ENCODE measurements at regions not wholly inside any gene's neighbourhood (a gene's known extent, or its start where the extent isn't known, plus 50 kb on each side); places are given as distances from the start of the nearest gene placed in this dataset.

DNA sequence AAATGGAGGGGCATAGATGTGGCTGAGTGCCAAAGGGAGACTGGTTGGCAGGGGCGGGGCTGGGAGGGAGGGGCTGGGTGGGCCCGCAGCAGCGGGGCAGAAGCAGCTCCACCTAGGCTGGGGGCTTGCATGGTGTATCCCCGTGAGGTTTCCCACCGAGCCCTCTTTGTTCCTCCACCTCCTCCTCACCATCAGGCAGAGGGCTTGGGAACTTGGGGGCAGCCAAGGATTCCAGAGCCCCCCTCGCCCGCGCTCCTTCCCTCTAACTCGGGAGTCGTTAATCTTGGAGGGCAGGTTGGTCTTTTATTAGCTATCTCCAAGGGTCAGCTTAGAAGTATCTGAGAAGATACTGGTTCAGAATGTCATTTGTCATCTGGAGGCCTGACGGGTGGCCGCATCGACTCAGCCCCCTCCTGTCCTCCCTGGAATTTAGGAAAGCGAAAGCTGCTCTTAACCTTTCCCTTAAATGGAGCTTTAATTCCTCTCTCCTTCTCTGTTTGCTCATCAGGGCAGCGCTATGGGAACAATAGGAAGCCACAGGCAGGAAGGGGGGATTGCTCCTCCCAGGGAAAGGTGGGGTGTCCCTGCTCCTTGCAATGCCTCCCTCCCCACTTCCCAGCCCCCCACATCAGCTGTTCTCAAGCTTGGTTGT is 274.3 kb upstream of the XYLT1 start:
- no peak for ATAC-seq
- 12% methylated on average over 14 of the region's 15 CpGs for WGBS (ENCODE audit: missing lambda C conversion rate)

DNA sequence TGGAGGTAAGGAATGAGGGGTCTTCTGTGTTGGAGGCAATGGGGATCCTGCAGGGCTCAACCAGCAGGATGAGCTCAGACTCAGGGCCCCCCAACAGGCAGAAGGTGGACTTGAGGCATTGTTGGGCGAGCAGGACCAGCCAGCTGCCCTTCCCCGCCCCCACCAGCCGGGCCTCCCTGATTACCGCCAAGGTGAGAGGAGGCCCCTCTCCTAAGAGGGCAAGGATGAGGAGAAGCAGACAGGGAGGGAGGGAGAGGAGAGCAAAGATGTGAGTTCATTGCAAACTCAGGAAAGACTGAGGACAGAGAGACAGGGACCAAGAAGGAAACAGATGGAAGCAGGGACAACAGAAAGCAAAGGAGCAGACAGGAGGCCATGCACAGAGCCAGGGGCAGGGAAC is 272.8 kb upstream of the XYLT1 start:
- POLR2A ChIA-PET, result no interaction called here
- H3K9me3 ChIP-seq, result no peaks in the 10 kb centered on the region
- no peak for DNase-seq (ENCODE audit: low read depth in 1 of 2, low spot score in 1 of 2)
- no peaks in the 10 kb centered on the region for H3K4me1 ChIP-seq
- no peak for TF ChIP-seq ZC3H11A (IDR thresholded peaks at IDR 0.05)
- no peak for TF ChIP-seq HOXA7 (CRISPR knock-in tag; IDR thresholded peaks at IDR 0.05)
- no peak for TF ChIP-seq HOXB5 (CRISPR knock-in tag; IDR thresholded peaks at IDR 0.05)
- TF ChIP-seq, protein P1, sequence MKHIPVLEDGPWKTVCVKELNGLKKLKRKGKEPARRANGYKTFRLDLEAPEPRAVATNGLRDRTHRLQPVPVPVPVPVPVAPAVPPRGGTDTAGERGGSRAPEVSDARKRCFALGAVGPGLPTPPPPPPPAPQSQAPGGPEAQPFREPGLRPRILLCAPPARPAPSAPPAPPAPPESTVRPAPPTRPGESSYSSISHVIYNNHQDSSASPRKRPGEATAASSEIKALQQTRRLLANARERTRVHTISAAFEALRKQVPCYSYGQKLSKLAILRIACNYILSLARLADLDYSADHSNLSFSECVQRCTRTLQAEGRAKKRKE (CRISPR knock-in tag; IDR thresholded peaks at IDR 0.05; ENCODE audit: low read depth), result no peak
- no peak for TF ChIP-seq MAZ (IDR thresholded peaks at IDR 0.05; ENCODE audit: borderline replicate concordance, low read depth, low read length)
- no peak for TF ChIP-seq RAD21 (conservative IDR thresholded peaks at IDR 0.05 in 1 of 2, IDR thresholded peaks at IDR 0.05 in 1 of 2)
- no peak for TF ChIP-seq BHLHE40 (IDR thresholded peaks at IDR 0.05; ENCODE audit: low read depth, low read length)
- no peak for TF ChIP-seq CBX2 (IDR thresholded peaks at IDR 0.05; ENCODE audit: borderline replicate concordance, low read depth)
- TF ChIP-seq, protein P2, sequence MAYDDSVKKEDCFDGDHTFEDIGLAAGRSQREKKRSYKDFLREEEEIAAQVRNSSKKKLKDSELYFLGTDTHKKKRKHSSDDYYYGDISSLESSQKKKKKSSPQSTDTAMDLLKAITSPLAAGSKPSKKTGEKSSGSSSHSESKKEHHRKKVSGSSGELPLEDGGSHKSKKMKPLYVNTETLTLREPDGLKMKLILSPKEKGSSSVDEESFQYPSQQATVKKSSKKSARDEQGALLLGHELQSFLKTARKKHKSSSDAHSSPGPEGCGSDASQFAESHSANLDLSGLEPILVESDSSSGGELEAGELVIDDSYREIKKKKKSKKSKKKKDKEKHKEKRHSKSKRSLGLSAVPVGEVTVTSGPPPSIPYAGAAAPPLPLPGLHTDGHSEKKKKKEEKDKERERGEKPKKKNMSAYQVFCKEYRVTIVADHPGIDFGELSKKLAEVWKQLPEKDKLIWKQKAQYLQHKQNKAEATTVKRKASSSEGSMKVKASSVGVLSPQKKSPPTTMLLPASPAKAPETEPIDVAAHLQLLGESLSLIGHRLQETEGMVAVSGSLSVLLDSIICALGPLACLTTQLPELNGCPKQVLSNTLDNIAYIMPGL (CRISPR knock-in tag; IDR thresholded peaks at IDR 0.05; ENCODE audit: borderline replicate concordance), result no peak
- no peak for TF ChIP-seq SREBF2 (IDR thresholded peaks at IDR 0.05)
- TF ChIP-seq, protein P3, sequence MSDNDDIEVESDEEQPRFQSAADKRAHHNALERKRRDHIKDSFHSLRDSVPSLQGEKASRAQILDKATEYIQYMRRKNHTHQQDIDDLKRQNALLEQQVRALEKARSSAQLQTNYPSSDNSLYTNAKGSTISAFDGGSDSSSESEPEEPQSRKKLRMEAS (IDR thresholded peaks at IDR 0.05), result no peak
- TF ChIP-seq JUN (IDR thresholded peaks at IDR 0.05), result no peak
- no peak for TF ChIP-seq KDM1A (IDR thresholded peaks at IDR 0.05; ENCODE audit: low read depth)
- TF ChIP-seq FOSL2 (IDR thresholded peaks at IDR 0.05), result no peak
- TF ChIP-seq FOSL2 (CRISPR knock-in tag; IDR thresholded peaks at IDR 0.05), result no peak
- TF ChIP-seq EHMT2 (IDR thresholded peaks at IDR 0.05; ENCODE audit: low read depth), result no peak
- TF ChIP-seq TP53 (CRISPR knock-in tag; IDR thresholded peaks at IDR 0.05), result no peak
- TF ChIP-seq RARB (CRISPR knock-in tag; IDR thresholded peaks at IDR 0.05), result no peak
- no peak overlapping the region for H3K27ac ChIP-seq
- no peak overlapping the region for H3K4me3 ChIP-seq
- no peak for FAIRE-seq
- WGBS (ENCODE audit: missing lambda C conversion rate), result 63% methylated on average over 4 of the region's 4 CpGs
- no peak overlapping the region for H3K4me2 ChIP-seq
- ATAC-seq, result no peak
- CTCF ChIA-PET, result interaction anchor here (0.8 kb wide), 1 partner anchor 187 kb away, joined by 3 read pairs; no protein-coding TSS in a partner anchor

More for the DNA sequence above, 274.3 kb upstream of the XYLT1 start:
- no peak for TF ChIP-seq CBX2 (IDR thresholded peaks at IDR 0.05; ENCODE audit: borderline replicate concordance, low read depth)
- no peak for TF ChIP-seq HDAC2 (IDR thresholded peaks at IDR 0.05)
- no peak for TF ChIP-seq MYC (IDR thresholded peaks at IDR 0.05; ENCODE audit: borderline replicate concordance, low read length)
- no peak for TF ChIP-seq EP300 (IDR thresholded peaks at IDR 0.05)
- no peak for TF ChIP-seq ESRRA (IDR thresholded peaks at IDR 0.05; ENCODE audit: borderline replicate concordance, low read length)
- TF ChIP-seq ZNF302 (CRISPR knock-in tag; IDR thresholded peaks at IDR 0.05), result no peak
- TF ChIP-seq EHMT2 (IDR thresholded peaks at IDR 0.05; ENCODE audit: low read depth), result no peak
- TF ChIP-seq FOSB (CRISPR knock-in tag; IDR thresholded peaks at IDR 0.05), result no peak
- TF ChIP-seq, protein P1 (CRISPR knock-in tag; IDR thresholded peaks at IDR 0.05; ENCODE audit: low read depth), result no peak
- no peak for TF ChIP-seq ZFP36 (IDR thresholded peaks at IDR 0.05; ENCODE audit: borderline replicate concordance, partially characterized antibody)
- TF ChIP-seq, protein P4, sequence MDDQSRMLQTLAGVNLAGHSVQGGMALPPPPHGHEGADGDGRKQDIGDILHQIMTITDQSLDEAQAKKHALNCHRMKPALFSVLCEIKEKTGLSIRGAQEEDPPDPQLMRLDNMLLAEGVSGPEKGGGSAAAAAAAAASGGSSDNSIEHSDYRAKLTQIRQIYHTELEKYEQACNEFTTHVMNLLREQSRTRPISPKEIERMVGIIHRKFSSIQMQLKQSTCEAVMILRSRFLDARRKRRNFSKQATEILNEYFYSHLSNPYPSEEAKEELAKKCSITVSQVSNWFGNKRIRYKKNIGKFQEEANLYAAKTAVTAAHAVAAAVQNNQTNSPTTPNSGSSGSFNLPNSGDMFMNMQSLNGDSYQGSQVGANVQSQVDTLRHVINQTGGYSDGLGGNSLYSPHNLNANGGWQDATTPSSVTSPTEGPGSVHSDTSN (IDR thresholded peaks at IDR 0.05), result no peak
- no peak overlapping the region for H3K27ac ChIP-seq
- H3K4me2 ChIP-seq, result no peak overlapping the region
- CTCF ChIA-PET, result interaction anchor here (1.2 kb wide), 1 partner anchor 50 kb away, joined by 3 read pairs; no protein-coding TSS in a partner anchor
- H3K4me1 ChIP-seq, result no peaks in the 10 kb centered on the region
- FAIRE-seq (no peak), DNase-seq (ENCODE audit: low read depth in 1 of 2, low spot score in 1 of 2) (no peak)
- no peak overlapping the region for H3K4me3 ChIP-seq
- POLR2A ChIA-PET, result no interaction called here
- H3K9me3 ChIP-seq, result no peaks in the 10 kb centered on the region
